Activated naive CD8-positive, alpha-beta T cell treated with anti-CD3 and anti-CD28 coated beads, Interleukin-2, amount 50 U/mL, for 24 hours (primary cell): ENCODE measurements at regions not wholly inside any gene's neighbourhood (a gene's known extent, or its start where the extent isn't known, plus 50 kb on each side); places are given as distances from the start of the nearest gene placed in this dataset.

ENCODE experiments used
- ATAC-seq: fragments of 150-1000 bp; cut with Tn5 transposase; one replicate; pipeline ENCODE4 v1.10.0; 2021
- DNase-seq: peaks from one replicate; pipeline ENCODE4 v3.0.0; 2021
- H3K27ac Mint-ChIP-seq: one replicate; pipeline ENCODE4 v1.8.0; 2021; ENCODE audit warnings: mild to moderate bottlenecking, mixed read lengths
- H3K27me3 Mint-ChIP-seq: one replicate; pipeline ENCODE4 v1.8.0; 2021; ENCODE audit warnings: mixed read lengths
- H3K36me3 Mint-ChIP-seq: one replicate; pipeline ENCODE4 v1.8.0; 2021; ENCODE audit warnings: low read depth, mixed read lengths
- H3K4me1 Mint-ChIP-seq: one replicate; pipeline ENCODE4 v1.8.0; 2021; ENCODE audit warnings: mixed read lengths
- H3K4me3 Mint-ChIP-seq: one replicate; pipeline ENCODE4 v1.8.0; 2021; ENCODE audit warnings: mild to moderate bottlenecking, moderate library complexity, mixed read lengths
- H3K9me3 Mint-ChIP-seq: one replicate; pipeline ENCODE4 v1.8.0; 2021; ENCODE audit warnings: mixed read lengths

DNA sequence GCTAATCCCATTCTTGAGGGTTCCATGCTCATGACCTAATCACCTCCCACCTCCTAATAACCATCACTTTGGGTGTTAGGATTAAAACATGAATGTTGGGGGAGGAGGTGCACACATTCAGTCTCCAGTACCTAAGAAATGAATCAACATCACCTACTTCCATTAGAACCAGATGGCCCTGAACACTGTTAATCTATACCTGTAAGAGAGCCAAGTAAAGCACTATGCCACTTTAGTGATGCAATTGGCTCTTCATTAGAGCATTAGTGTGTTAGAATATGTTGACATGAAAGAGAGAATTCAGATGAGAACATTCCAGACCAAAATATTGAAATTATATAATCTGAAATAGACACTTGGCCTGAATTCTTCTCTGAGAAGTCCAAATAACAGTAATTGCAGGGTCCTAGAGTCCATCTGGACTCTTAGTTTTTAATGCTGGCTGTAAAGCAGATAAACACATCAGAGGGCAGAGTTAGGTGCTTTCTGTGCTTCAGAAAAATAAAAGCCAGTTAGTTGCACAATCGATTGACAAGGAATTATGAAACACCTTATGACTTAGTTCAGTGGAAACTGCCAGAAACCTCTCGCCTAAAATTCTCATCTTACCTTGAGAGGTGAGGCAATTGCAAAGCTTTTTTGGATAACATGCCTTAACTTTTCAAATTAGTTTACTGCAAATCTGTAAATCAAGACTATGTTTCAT, 923.7 kb downstream of the SLC4A3 start:
- ATAC-seq = no peak
- Mint-ChIP-seq H3K27ac (no peak overlapping the region), H3K27me3 (no peaks in the 10 kb centered on the region), H3K4me3 (no peak overlapping the region), H3K9me3 (no peaks in the 10 kb centered on the region), H3K36me3 (no peaks in the 10 kb centered on the region), H3K4me1 (no peaks in the 10 kb centered on the region)
- DNase-seq = no peak

DNA sequence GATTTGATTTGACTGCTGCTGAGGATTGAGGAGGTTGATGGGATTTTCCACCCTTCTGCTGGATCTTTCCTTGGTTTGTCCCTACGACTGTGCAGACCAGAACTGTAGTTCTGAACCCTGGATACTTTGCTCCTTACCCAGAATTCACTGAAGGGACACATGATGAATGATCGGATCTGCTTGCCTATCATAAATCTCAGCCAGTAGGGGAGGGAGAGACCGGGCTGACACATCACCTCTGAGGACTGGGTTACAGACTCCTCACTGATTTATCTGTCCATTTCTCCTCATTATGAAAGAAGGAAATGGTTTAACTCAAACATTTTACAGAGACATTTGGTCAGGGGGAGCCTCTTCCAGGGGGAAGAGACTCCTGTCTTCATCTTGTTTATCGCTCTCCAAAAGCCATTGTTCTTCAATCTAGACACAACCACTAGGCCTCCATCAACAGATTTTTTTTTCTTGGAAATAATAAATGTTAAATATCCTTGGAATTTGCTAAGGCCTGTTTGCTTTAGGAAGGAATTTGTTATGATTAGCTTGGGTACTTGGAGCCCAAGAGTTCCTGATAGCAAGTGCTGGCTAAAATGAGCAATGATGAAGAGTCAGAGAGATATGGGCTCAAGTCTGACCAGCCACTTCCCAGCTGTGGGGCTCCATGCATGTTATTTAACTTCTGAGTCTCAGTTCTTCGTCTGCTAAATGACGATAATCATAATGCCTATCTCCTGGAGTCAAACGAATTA, 925.5 kb downstream of the SLC4A3 start:
- Mint-ChIP-seq H3K27ac (no peak overlapping the region), H3K4me3 (no peak overlapping the region), H3K27me3 (no peaks in the 10 kb centered on the region), H3K36me3 (no peaks in the 10 kb centered on the region), H3K9me3 (no peaks in the 10 kb centered on the region), H3K4me1 (no peaks in the 10 kb centered on the region)
- no peak for ATAC-seq
- no peak for DNase-seq

DNA sequence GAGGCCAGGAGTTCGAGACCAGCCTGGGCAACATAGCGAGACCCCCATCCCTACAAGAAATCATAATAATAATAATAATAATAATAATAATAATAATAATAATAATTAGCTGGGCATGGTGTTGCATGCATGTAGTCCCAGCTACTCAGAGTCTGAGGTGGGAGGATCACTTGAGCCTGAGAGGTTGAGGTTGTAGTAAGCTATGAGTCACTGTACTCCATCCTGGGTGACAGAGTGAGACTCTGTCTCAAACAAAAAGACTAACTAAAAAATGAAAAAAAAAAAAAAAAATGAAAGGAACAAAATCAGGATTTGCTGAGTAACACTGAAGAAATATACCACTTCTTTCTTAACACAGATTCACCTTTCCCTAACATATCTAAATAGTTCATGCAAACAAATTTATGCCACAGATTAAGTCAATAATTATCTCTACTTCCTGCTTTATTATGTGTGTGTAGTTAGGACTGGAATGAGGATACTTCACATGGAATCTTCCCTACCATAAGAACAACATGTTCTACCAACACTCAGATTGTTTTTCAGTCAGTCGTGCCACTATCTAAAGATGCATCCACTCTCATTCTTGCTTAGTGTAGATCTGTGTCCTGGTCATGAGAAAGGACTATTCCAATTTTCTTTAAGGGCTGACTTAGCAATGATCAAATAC, 928.7 kb downstream of the SLC4A3 start:
- Mint-ChIP-seq H3K36me3 (no peaks in the 10 kb centered on the region), H3K4me3 (no peak overlapping the region), H3K4me1 (no peaks in the 10 kb centered on the region), H3K9me3 (no peaks in the 10 kb centered on the region), H3K27ac (no peak overlapping the region), H3K27me3 (no peaks in the 10 kb centered on the region)
- no peak for ATAC-seq
- DNase-seq = no peak

DNA sequence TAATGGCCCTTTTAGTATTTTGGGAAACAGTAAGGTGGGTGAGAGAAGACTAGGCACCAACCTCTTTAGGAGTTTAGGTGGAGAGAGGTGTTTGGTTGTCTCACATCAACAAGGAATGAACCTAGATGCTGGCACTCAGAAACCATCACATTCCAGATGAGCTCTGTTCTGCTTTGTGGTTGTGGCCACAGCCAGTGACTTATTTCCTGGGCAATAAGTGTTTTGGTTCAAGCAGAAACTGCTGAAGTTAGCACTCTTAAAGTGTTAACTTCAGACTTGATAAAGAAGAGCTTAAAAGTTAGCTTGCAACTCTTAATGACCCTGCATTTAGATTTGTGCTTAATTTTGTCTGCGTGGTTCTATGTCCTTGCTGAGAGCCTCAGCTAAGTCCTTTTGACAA, 929.2 kb downstream of the SLC4A3 start:
- no peaks in the 10 kb centered on the region for H3K4me1 Mint-ChIP-seq
- H3K36me3 Mint-ChIP-seq = no peaks in the 10 kb centered on the region
- H3K27ac Mint-ChIP-seq = no peak overlapping the region
- ATAC-seq (no peak), DNase-seq (no peak)
- no peak overlapping the region for H3K4me3 Mint-ChIP-seq
- H3K27me3 Mint-ChIP-seq = no peaks in the 10 kb centered on the region
- no peaks in the 10 kb centered on the region for H3K9me3 Mint-ChIP-seq

DNA sequence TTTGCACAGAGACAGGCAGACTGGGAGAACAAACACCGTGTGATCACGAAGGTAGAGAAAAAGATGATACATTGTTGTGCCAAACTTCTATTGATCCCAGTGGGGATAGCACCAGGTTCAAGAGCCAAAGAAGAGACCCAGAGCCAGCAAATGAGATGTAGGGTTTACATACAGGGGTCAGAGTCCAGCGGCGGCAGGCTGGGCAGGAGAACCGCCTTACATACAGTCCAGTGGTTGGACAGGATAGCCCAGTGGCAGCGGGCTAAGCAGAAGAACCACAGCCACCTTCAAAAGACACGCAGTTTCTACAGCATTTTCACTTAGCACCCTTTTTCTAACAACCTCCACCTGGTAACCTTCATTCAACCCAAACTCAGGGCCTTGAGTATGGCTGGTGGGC, 932.8 kb downstream of the SLC4A3 start:
- DNase-seq = no peak
- Mint-ChIP-seq H3K4me3 (no peak overlapping the region), H3K27ac (no peak overlapping the region)

DNA sequence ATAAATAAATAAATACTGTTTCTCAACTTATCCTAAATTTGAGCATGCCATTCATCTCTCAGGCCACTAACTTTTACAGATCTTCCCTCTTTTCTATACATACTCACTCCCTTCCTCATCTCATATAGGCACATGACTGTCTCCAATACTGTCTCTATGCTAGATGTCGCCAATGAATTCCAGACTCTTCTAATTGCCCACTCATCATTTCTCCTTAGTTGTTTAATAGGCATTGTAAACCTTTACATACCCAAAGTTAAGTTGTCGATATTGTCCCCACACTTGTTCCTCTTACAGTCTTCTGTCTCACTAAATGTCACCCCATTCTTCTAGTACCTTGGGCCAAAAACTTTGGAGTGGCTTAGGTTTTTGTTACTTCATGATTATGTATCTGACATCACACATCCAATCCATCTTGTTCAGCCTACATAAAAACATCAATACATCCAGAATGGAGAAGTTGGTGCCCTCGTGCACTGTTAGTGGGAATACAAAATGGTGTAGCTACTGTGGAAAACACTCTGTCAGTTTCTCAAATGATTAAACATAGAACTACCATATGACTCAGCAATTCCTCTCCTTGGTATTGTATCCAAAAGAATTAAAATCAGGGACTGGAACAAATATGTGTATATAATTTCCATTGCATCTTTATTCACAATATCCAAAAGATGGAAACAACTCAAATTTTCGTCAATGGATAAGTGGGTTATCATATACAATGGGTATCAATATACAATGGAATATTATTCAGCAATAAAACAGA, 935.1 kb downstream of the SLC4A3 start:
- Mint-ChIP-seq H3K4me1 (no peaks in the 10 kb centered on the region), H3K9me3 (no peaks in the 10 kb centered on the region), H3K36me3 (no peaks in the 10 kb centered on the region), H3K4me3 (no peak overlapping the region), H3K27me3 (no peaks in the 10 kb centered on the region), H3K27ac (no peak overlapping the region)
- DNase-seq (no peak), ATAC-seq (no peak)

More for the DNA sequence above, 932.8 kb downstream of the SLC4A3 start:
- no peak for ATAC-seq
- no peaks in the 10 kb centered on the region for H3K4me1 Mint-ChIP-seq
- H3K9me3 Mint-ChIP-seq = no peaks in the 10 kb centered on the region
- no peaks in the 10 kb centered on the region for H3K27me3 Mint-ChIP-seq
- no peaks in the 10 kb centered on the region for H3K36me3 Mint-ChIP-seq

DNA sequence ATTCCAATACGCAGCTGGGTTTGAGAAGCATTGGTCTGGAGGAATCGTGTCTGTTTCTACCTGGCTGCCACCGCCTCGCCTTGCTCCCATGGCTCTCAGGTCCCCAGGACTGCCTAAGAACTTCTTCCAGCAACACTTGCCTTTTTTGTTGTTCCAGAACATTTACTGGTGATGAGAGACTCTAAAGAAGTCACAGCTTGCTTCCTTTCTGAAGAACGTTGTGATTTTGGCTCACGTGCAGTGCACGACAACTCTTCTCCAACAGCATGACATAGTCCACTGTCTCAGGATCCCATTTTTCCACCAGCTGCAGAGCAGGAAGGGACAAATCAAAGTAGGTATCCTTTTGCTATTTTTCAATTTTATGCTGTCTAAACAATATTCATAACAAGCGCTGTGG, 940.9 kb downstream of the SLC4A3 start:
- Mint-ChIP-seq H3K27me3 (no peaks in the 10 kb centered on the region), H3K9me3 (no peaks in the 10 kb centered on the region), H3K27ac (no peak overlapping the region), H3K4me1 (no peaks in the 10 kb centered on the region), H3K4me3 (no peak overlapping the region), H3K36me3 (no peaks in the 10 kb centered on the region)
- DNase-seq (no peak), ATAC-seq (no peak)

DNA sequence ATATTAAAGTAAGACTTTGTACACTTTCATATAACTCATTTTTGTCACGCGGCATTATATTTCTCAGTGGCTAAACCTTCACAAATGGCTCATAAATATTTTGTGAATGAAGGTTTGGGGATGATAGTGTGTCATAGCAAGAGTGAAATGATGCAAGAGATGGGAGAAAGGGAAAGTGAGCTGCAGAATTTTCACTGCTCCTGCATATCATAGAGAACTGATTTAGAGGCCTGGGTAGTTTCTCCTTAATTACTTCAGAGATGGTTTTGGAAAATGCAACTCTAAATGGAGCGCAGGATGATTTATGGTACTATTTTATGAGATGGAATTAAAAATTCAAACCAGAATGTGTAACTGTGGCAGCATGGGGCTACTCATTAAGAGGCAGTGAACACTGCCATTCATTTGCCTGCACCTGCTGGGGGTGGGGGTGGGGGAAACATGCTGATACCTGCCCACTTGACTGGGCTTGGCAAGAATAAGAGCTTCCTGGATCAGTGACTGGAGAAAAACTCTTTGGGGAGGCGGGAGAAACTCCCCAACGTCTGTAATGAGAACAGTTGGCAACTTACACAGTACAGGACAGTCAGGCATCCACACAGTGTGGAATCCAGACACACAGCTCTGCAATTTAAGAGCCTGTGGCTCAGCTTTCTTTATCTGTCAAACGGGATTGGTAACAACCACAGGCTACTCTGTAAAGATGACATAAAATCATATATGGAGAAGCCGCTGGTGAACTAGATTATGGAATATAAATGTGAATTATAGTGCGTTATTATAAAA, 941.9 kb downstream of the SLC4A3 start:
- Mint-ChIP-seq H3K36me3 (no peaks in the 10 kb centered on the region), H3K27me3 (no peaks in the 10 kb centered on the region), H3K9me3 (no peaks in the 10 kb centered on the region), H3K4me3 (no peak overlapping the region), H3K4me1 (no peaks in the 10 kb centered on the region), H3K27ac (no peak overlapping the region)
- ATAC-seq = no peak
- DNase-seq = no peak

DNA sequence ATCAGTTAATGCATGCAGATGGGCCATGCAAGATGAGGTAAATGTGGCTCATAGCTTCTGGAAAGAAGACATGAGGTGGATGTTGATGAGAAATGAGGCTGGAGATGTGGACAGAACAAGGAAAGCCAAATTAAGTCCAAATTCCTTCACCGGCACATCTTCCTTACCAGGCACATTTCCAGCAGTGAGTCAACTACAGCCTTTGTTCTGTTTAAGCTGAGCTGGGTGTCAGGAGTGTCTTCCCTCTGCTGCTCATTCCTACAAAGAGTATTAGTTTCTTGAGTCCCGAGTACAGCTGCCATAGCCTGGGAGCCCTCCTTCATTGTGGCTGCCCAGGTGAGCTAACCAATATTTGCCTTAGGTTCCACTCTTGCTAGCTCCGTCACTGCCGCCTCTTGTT, 945.0 kb downstream of the SLC4A3 start:
- DNase-seq (no peak), ATAC-seq (no peak)
- Mint-ChIP-seq H3K4me3 (no peak overlapping the region), H3K9me3 (no peaks in the 10 kb centered on the region), H3K36me3 (no peaks in the 10 kb centered on the region), H3K27ac (no peak overlapping the region), H3K4me1 (no peaks in the 10 kb centered on the region), H3K27me3 (no peaks in the 10 kb centered on the region)

DNA sequence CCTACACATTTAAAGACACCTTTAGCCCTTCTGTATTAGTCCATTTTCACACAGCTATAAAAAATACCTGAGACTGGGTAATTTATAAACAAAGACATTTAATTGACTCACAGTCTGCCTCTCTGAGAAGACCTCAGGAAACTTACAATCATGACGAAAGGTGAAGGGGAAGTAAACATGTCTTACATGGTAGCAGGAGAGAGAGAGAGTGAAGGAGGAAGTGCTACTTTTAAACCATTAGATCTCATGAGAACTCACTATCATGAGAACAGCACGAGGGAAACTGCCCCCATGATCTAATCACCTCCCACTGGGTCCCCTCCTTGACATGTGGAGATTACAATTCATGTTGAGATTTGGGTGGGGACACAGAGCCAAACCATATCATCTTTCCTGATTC, 946.6 kb downstream of the SLC4A3 start:
- H3K27ac Mint-ChIP-seq = no peak overlapping the region
- no peaks in the 10 kb centered on the region for H3K9me3 Mint-ChIP-seq
- H3K4me1 Mint-ChIP-seq = no peaks in the 10 kb centered on the region
- ATAC-seq = no peak
- DNase-seq = no peak
- no peaks in the 10 kb centered on the region for H3K36me3 Mint-ChIP-seq
- no peak overlapping the region for H3K4me3 Mint-ChIP-seq
- no peaks in the 10 kb centered on the region for H3K27me3 Mint-ChIP-seq

DNA sequence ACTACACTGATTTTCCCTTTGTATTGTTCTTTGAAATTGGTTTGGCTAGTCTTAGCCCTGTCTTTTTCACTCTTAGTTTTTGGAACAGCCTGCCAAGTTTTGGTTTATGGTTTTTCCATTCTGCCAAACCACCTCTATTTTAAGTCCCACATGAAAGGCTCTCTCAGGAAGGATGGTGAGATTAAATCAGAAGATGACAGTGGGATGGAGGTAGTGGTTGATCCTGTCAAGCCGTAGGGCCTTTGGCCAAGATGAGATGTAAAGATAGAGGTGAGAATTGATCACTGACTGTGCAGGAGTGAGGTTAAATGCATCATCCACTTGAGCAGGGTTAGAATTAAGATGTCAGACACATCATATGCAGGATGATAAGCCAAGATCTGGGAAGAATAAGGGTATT, 948.5 kb downstream of the SLC4A3 start:
- no peak for DNase-seq
- ATAC-seq = no peak
- Mint-ChIP-seq H3K27me3 (no peaks in the 10 kb centered on the region), H3K4me3 (no peak overlapping the region), H3K9me3 (no peaks in the 10 kb centered on the region), H3K27ac (no peak overlapping the region), H3K36me3 (no peaks in the 10 kb centered on the region), H3K4me1 (no peaks in the 10 kb centered on the region)

DNA sequence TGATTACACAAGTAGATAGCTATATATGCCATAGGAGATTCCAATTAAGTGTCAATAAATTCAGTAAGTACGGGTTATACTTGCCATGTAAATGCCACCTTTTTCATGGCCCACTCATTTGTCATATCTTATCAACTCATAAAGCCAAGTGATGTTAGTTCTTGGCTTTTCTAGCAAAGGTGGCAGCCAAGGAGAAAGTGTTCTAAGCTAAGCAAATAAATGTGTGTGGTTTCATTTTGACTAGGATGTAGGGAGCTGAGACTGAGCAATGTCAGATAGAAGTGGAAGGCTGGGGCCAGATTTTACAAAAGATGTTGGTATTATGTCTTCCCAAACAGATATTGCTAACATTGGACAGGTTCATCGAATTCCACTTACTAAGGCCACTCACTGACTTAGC, 952.0 kb downstream of the SLC4A3 start:
- Mint-ChIP-seq H3K4me3 (no peak overlapping the region), H3K27me3 (no peaks in the 10 kb centered on the region), H3K9me3 (no peaks in the 10 kb centered on the region), H3K4me1 (no peaks in the 10 kb centered on the region), H3K27ac (no peak overlapping the region), H3K36me3 (no peaks in the 10 kb centered on the region)
- ATAC-seq = no peak
- DNase-seq = no peak

DNA sequence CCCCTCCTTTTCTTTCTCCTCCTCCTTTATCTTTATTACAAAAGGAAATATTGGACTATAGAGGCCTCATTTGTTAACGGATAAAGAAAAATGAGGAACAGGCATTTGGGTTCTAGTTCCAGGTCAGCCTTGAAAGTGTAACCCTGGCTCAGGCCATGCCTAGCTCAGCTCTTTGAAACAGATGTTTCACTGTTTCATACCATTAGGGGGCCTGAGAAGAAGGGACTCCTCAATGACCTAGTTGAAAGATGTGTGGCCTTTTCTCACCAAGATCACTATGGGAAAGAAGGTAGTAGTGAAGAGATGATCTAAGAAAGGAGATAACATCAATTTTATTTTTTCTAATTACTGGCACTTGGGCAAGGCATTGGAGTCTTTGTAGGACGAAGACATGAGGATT, 952.7 kb downstream of the SLC4A3 start:
- no peak overlapping the region for H3K27ac Mint-ChIP-seq
- no peaks in the 10 kb centered on the region for H3K9me3 Mint-ChIP-seq
- H3K4me3 Mint-ChIP-seq = no peak overlapping the region
- no peaks in the 10 kb centered on the region for H3K27me3 Mint-ChIP-seq
- DNase-seq (no peak), ATAC-seq (no peak)
- H3K36me3 Mint-ChIP-seq = no peaks in the 10 kb centered on the region
- no peaks in the 10 kb centered on the region for H3K4me1 Mint-ChIP-seq

DNA sequence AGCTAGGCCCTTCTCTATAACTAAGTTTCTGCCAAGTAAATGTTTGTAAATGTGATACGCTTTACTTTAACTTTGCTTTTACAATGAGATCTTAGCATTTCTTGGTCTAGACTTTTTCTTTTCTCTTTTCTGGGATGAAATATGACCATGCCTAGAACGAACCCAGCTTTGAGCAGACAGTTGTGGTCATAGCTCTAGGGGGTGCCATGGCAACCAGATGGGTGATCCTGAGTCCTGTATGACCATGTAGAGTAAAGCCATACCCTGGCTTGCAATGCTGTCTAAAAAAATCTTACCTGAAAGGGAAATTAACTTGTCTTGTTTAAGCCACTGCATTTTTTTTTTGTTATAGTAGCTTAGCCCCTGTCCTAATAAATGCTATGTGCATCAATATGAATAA, 956.3 kb downstream of the SLC4A3 start:
- DNase-seq (no peak), ATAC-seq (no peak)
- Mint-ChIP-seq H3K27me3 (peaks cover 2% of the 10 kb centered on the region), H3K4me3 (no peak overlapping the region), H3K4me1 (no peaks in the 10 kb centered on the region), H3K36me3 (no peaks in the 10 kb centered on the region), H3K27ac (no peak overlapping the region), H3K9me3 (no peaks in the 10 kb centered on the region)
